Hepatocyte (in vitro differentiated cells): ENCODE measurements at regions not wholly inside any gene's neighbourhood (a gene's known extent, or its start where the extent isn't known, plus 50 kb on each side); places are given as distances from the start of the nearest gene placed in this dataset.

Experiments
- CTCF ChIP-seq: fragments of 200-600 bp; sonication (generic); IDR thresholded peaks from 2 replicates; pipeline ENCODE4 v1.5.1; 2016; ENCODE audit warnings: antibody characterized with exemption, mild to moderate bottlenecking; ENCODE audit not compliant: poor library complexity
- EZH2 ChIP-seq: fragments of 200-600 bp; sonication (generic); IDR thresholded peaks from 2 replicates; pipeline ENCODE4 v1.6.1; 2016; ENCODE audit warnings: antibody characterized with exemption, mild to moderate bottlenecking, borderline replicate concordance
- EZH2phosphoT487 ChIP-seq: fragments of 200-600 bp; sonication (generic); IDR thresholded peaks from one replicate; pipeline ENCODE4 v1.6.1; 2018; ENCODE audit warnings: antibody characterized with exemption, mild to moderate bottlenecking, low read depth, moderate library complexity; ENCODE audit not compliant: unreplicated experiment, severe bottlenecking

DNA sequence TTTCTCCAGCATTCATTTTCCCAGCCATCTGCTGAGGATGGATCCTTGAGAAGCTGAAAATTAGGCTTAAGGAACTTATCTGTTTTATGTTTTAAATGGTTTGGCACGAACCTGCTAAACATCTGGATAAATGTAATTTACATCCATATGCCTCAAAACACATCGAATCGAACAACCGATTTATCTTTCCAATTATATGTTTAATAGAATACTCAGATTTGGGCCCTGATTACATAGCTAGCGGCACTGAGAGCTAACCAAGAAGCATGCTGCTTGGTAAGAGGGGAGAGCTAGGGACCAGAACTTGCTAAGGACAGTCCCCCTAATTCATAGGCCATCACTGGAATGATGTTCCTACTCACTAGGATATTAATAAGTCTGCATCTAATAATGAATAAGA, 144.4 kb downstream of the BUB3 start:
- TF ChIP-seq CTCF (no peak), EZH2 (no peak), EZH2phosphoT487 (no peak)
